Sigmoid colon (tissue), 4 donors: ENCODE measurements at regions not wholly inside any gene's neighbourhood (a gene's known extent, or its start where the extent isn't known, plus 50 kb on each side); places are given as distances from the start of the nearest gene placed in this dataset.
"Not testable (repeated sequence)": the region's sequence is repeated elsewhere in the genome, so short reads cannot be mapped to it uniquely, and the experiment has no call there.

Experiments used
- CTCF ChIP-seq, 4 experiments: fragments of 450-650 bp in 3 of 4; fragments of 200-600 bp in 1 of 4; IDR thresholded peaks; one replicate each; pipeline ENCODE4 v1.5.1; 2016 to 2019; ENCODE audit warnings: antibody characterized with exemption in 4 of 4, mild to moderate bottlenecking in 3 of 4, moderate library complexity in 2 of 4
- EP300 ChIP-seq, 4 donors: sonication (generic); formaldehyde crosslinking; IDR thresholded peaks; one replicate each; pipeline ENCODE4 v1.6.1; 2017; ENCODE audit warnings: antibody characterized with exemption in 4 of 4
- POLR2A ChIP-seq, 2 donors: fragments of 450-650 bp; IDR thresholded peaks; one replicate each; pipeline ENCODE4 v1.6.1; 2016; ENCODE audit warnings: antibody characterized with exemption in 2 of 2, mild to moderate bottlenecking in 2 of 2, moderate library complexity in 2 of 2
- POLR2AphosphoS5 ChIP-seq, 4 donors: sonication (generic); formaldehyde crosslinking; IDR thresholded peaks; one replicate each; pipeline ENCODE4 v1.6.1; 2017; ENCODE audit warnings: antibody characterized with exemption in 4 of 4

DNA sequence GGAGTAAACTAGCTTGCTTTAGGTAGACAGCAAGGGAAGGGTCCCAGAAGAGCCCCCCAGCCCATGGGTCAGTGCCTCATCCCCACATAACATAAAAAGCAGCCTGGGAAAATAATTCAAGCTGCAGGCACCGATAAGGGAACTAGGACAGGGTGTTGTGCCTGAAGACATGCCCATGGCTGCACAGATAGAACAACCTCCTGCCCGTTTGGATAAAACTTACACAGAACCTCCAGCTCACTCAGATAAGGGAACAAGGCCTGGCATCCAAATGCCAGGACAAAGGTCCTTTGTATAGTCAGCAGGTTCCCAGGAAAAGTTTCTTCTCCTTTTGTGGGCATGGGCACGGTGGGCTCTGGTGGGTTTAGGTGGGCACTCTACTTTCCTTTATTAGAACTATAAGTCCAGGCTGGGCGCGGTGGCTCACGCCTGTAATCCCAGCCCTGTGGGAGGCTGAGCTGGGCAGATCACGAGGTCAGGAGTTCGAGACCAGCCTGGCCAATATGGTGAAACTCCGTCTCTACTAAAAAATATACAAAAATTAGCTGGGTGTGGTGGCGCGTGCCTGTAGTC lies 149.5 kb downstream of the GLUD2 start:
- TF ChIP-seq EP300, POLR2A, CTCF, POLR2AphosphoS5 (IDR thresholded peaks at IDR 0.05): not testable (repeated sequence)
